ENCODE measurements at regions not wholly inside any gene's neighbourhood (a gene's known extent, or its start where the extent isn't known, plus 50 kb on each side); places are given as distances from the start of the nearest gene placed in this dataset.

DNA sequence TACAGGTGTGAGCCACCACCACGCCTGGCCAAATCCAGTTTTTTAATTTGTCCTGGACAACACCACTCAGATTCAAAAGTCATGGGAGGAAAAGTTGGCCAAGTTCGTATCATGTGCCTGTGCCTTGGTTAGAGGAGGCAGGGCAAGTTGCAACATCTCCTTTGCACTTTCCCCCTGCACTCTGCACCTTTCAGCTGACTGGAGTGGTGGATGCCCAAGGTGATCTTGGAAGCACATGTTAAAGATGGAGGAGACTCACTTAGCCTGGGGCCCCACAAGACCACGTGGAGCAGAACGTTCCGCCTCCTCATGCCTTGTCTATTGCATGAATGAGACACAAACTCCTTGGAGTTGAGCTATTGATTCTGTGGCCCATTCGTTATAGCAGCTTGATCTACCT, 82.1 kb upstream of the FZD10 start:
- Histone ChIP-seq H3K18ac (ENCODE audit: low read depth in 1 of 2, low read length in 2 of 2) (no peak overlapping the region), H3K27me3 (ENCODE audit: control insufficient read depth in 1 of 2, insufficient read depth in 1 of 2, low read length in 2 of 2) (no peaks in the 10 kb centered on the region), H3K4me3 (ENCODE audit: insufficient read depth in 1 of 2, low read depth in 1 of 2, low read length in 2 of 2) (no peak overlapping the region), H3K36me3 (ENCODE audit: control insufficient read depth in 1 of 2, insufficient read depth in 2 of 2, low read depth in 1 of 2, low read length in 2 of 2) (no peaks in the 10 kb centered on the region), H4K8ac (ENCODE audit: low read length) (no peak overlapping the region), H3K79me1 (replicated peaks; ENCODE audit: low read length, poor library complexity, severe bottlenecking) (no peaks in the 10 kb centered on the region), H3K4me2 (ENCODE audit: low read length, poor library complexity, severe bottlenecking) (no peak overlapping the region), H3K4me1 (ENCODE audit: control insufficient read depth, insufficient read depth, low read depth, low read length) (no peaks in the 10 kb centered on the region), H4K91ac (ENCODE audit: low read length) (no peak overlapping the region), H2BK12ac (ENCODE audit: low read length in 2 of 2) (no peak overlapping the region), H2BK5ac (ENCODE audit: low read depth, low read length, poor library complexity, severe bottlenecking) (no peak overlapping the region), H2BK15ac (ENCODE audit: low read depth, poor library complexity, severe bottlenecking) (no peak overlapping the region), H3K4ac (ENCODE audit: low read depth in 1 of 2, low read length in 2 of 2) (no peak overlapping the region), H3K9me3 (ENCODE audit: control insufficient read depth, low read length) (no peaks in the 10 kb centered on the region), H2AFZ (ENCODE audit: low read depth, low read length) (no peak overlapping the region), H2AK5ac (ENCODE audit: low read length, severe bottlenecking) (no peak overlapping the region), H2BK120ac (ENCODE audit: low read depth, low read length) (no peak overlapping the region), H3K23ac (ENCODE audit: low read length in 2 of 2) (no peak overlapping the region), H3K14ac (ENCODE audit: low read length in 2 of 2) (no peak overlapping the region), H3K27ac (ENCODE audit: low read length, poor library complexity, severe bottlenecking) (no peak overlapping the region), H3K9ac (ENCODE audit: low read length) (no peak overlapping the region)
- 70% methylated on average over 5 of the region's 6 CpGs for WGBS
- DNase-seq, result no peak

DNA sequence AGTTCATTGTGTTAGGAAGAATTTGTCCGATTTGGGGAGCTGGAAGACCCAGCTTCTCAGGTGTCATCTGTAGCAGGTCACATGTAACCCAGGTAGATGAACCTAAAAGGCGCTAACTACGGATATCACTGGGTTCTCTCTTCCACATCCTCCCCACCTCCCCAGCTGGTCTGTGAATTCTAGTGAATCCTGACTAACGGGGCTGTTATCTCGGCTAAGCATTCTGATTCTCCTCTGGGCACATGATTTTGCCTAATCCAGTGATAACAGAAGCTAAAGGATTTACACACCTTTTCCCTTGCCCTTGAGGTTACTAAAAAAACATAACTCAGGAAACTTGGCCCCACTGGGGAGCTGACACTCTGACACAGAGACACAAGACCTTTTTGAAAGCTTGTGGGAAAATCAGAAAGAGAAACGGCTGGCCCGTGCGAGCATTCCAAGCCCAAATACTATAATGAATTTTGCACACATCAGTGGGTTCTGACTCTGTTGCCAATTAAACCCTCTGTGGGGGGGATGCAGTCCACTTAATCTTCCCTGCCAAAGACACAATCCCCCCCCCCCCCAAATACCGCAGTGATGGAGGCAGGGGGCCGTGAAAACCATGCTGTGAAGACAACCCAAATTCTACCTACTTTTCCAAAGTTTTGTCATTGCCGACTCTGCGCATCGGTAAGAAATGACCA, 81.0 kb upstream of the FZD10 start:
- no peak overlapping the region for H2BK15ac ChIP-seq (ENCODE audit: low read depth, poor library complexity, severe bottlenecking)
- H4K91ac ChIP-seq (ENCODE audit: low read length), result no peak overlapping the region
- no peaks in the 10 kb centered on the region for H3K79me1 ChIP-seq (replicated peaks; ENCODE audit: low read length, poor library complexity, severe bottlenecking)
- no peak overlapping the region for H2AFZ ChIP-seq (ENCODE audit: low read depth, low read length)
- no peak overlapping the region for H3K14ac ChIP-seq (ENCODE audit: low read length in 2 of 2)
- no peaks in the 10 kb centered on the region for H3K9me3 ChIP-seq (ENCODE audit: control insufficient read depth, low read length)
- H3K23ac ChIP-seq (ENCODE audit: low read length in 2 of 2), result no peak overlapping the region
- no peak overlapping the region for H2BK12ac ChIP-seq (ENCODE audit: low read length in 2 of 2)
- WGBS, result 62% methylated on average over 13 of the region's 13 CpGs
- no peak overlapping the region for H2BK120ac ChIP-seq (ENCODE audit: low read depth, low read length)
- no peak overlapping the region for H3K18ac ChIP-seq (ENCODE audit: low read depth in 1 of 2, low read length in 2 of 2)
- no peaks in the 10 kb centered on the region for H3K4me1 ChIP-seq (ENCODE audit: control insufficient read depth, insufficient read depth, low read depth, low read length)
- no peaks in the 10 kb centered on the region for H3K36me3 ChIP-seq (ENCODE audit: control insufficient read depth in 1 of 2, insufficient read depth in 2 of 2, low read depth in 1 of 2, low read length in 2 of 2)
- H2AK5ac ChIP-seq (ENCODE audit: low read length, severe bottlenecking), result no peak overlapping the region
- no peak overlapping the region for H3K4ac ChIP-seq (ENCODE audit: low read depth in 1 of 2, low read length in 2 of 2)
- H3K4me3 ChIP-seq (ENCODE audit: insufficient read depth in 1 of 2, low read depth in 1 of 2, low read length in 2 of 2), result no peak overlapping the region
- H3K27ac ChIP-seq (ENCODE audit: low read length, poor library complexity, severe bottlenecking), result no peak overlapping the region
- no peak overlapping the region for H4K8ac ChIP-seq (ENCODE audit: low read length)
- no peak overlapping the region for H2BK5ac ChIP-seq (ENCODE audit: low read depth, low read length, poor library complexity, severe bottlenecking)
- H3K27me3 ChIP-seq (ENCODE audit: control insufficient read depth in 1 of 2, insufficient read depth in 1 of 2, low read length in 2 of 2), result peaks cover 0 to 1% of the 10 kb centered on the region in 2 experiments
- H3K4me2 ChIP-seq (ENCODE audit: low read length, poor library complexity, severe bottlenecking), result no peak overlapping the region
- no peak for DNase-seq
- H3K9ac ChIP-seq (ENCODE audit: low read length), result no peak overlapping the region

DNA sequence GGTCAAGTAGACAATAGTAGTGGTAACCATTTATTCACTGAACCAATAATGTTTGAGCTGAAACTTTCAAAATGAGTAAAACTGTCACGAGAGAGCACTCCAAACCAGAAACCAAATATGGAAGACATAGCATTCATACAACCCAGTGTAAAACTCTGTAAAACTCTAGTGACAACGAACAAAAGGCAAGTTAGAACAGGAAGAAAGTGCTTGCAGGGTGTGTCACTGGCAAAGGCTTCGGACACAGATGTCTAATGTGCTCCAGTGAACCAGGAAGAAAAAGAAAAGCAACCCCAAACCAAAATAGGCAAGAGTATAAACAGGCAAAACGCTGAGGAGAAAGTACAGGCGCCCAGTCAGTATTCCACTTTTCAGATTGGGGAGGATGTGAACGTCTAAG, 79.3 kb upstream of the FZD10 start:
- Histone ChIP-seq H2BK5ac (ENCODE audit: low read depth, low read length, poor library complexity, severe bottlenecking) (no peak overlapping the region), H3K4me2 (ENCODE audit: low read length, poor library complexity, severe bottlenecking) (no peak overlapping the region), H3K14ac (ENCODE audit: low read length in 2 of 2) (no peak overlapping the region), H2BK120ac (ENCODE audit: low read depth, low read length) (no peak overlapping the region), H4K8ac (ENCODE audit: low read length) (no peak overlapping the region), H3K18ac (ENCODE audit: low read depth in 1 of 2, low read length in 2 of 2) (no peak overlapping the region), H3K36me3 (ENCODE audit: control insufficient read depth in 1 of 2, insufficient read depth in 2 of 2, low read depth in 1 of 2, low read length in 2 of 2) (no peaks in the 10 kb centered on the region), H2AFZ (ENCODE audit: low read depth, low read length) (no peak overlapping the region), H3K9ac (ENCODE audit: low read length) (no peak overlapping the region), H3K4me3 (ENCODE audit: insufficient read depth in 1 of 2, low read depth in 1 of 2, low read length in 2 of 2) (no peak overlapping the region), H3K4me1 (ENCODE audit: control insufficient read depth, insufficient read depth, low read depth, low read length) (no peaks in the 10 kb centered on the region), H2BK12ac (ENCODE audit: low read length in 2 of 2) (no peak overlapping the region), H3K27me3 (ENCODE audit: control insufficient read depth in 1 of 2, insufficient read depth in 1 of 2, low read length in 2 of 2) (peaks cover 0 to 7% of the 10 kb centered on the region in 2 experiments), H3K4ac (ENCODE audit: low read depth in 1 of 2, low read length in 2 of 2) (no peak overlapping the region), H2BK15ac (ENCODE audit: low read depth, poor library complexity, severe bottlenecking) (no peak overlapping the region), H3K79me1 (replicated peaks; ENCODE audit: low read length, poor library complexity, severe bottlenecking) (no peaks in the 10 kb centered on the region), H4K91ac (ENCODE audit: low read length) (no peak overlapping the region), H2AK5ac (ENCODE audit: low read length, severe bottlenecking) (no peak overlapping the region), H3K23ac (ENCODE audit: low read length in 2 of 2) (no peak overlapping the region), H3K27ac (ENCODE audit: low read length, poor library complexity, severe bottlenecking) (no peak overlapping the region), H3K9me3 (ENCODE audit: control insufficient read depth, low read length) (no peaks in the 10 kb centered on the region)
- DNase-seq, result no peak
- WGBS, result 58% methylated on average over 6 of the region's 6 CpGs

DNA sequence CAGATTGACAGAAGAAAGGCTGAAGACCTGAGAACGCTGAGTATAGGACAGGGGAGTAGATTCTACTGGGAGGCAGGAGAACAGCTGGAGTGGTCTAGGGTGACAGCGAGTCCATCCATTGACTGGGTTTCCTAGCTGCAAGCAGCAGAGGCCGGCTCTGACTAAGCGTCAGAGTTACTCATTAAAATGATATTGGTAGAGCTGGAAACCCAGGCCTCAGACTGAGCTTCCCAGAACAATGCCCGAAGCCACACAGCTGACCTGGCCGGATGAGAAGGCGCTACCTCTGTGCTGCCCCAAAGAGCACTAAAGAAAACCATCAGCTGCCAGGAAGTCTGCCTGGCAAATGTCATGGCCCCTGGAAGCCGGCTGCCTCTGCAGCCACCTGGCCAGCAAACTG, 78.5 kb upstream of the FZD10 start:
- Histone ChIP-seq H4K91ac (ENCODE audit: low read length) (no peak overlapping the region), H3K27ac (ENCODE audit: low read length, poor library complexity, severe bottlenecking) (no peak overlapping the region), H2BK120ac (ENCODE audit: low read depth, low read length) (no peak overlapping the region), H4K8ac (ENCODE audit: low read length) (no peak overlapping the region), H2AFZ (ENCODE audit: low read depth, low read length) (no peak overlapping the region), H3K27me3 (ENCODE audit: control insufficient read depth in 1 of 2, insufficient read depth in 1 of 2, low read length in 2 of 2) (peaks cover 0 to 7% of the 10 kb centered on the region in 2 experiments), H2AK5ac (ENCODE audit: low read length, severe bottlenecking) (no peak overlapping the region), H3K9ac (ENCODE audit: low read length) (no peak overlapping the region), H3K14ac (ENCODE audit: low read length in 2 of 2) (no peak overlapping the region), H3K36me3 (ENCODE audit: control insufficient read depth in 1 of 2, insufficient read depth in 2 of 2, low read depth in 1 of 2, low read length in 2 of 2) (no peaks in the 10 kb centered on the region), H3K4ac (ENCODE audit: low read depth in 1 of 2, low read length in 2 of 2) (no peak overlapping the region), H3K4me2 (ENCODE audit: low read length, poor library complexity, severe bottlenecking) (no peak overlapping the region), H3K23ac (ENCODE audit: low read length in 2 of 2) (no peak overlapping the region), H3K9me3 (ENCODE audit: control insufficient read depth, low read length) (no peaks in the 10 kb centered on the region), H2BK12ac (ENCODE audit: low read length in 2 of 2) (no peak overlapping the region), H3K4me1 (ENCODE audit: control insufficient read depth, insufficient read depth, low read depth, low read length) (no peaks in the 10 kb centered on the region), H2BK5ac (ENCODE audit: low read depth, low read length, poor library complexity, severe bottlenecking) (no peak overlapping the region), H3K18ac (ENCODE audit: low read depth in 1 of 2, low read length in 2 of 2) (no peak overlapping the region), H3K4me3 (ENCODE audit: insufficient read depth in 1 of 2, low read depth in 1 of 2, low read length in 2 of 2) (no peak overlapping the region), H2BK15ac (ENCODE audit: low read depth, poor library complexity, severe bottlenecking) (no peak overlapping the region), H3K79me1 (replicated peaks; ENCODE audit: low read length, poor library complexity, severe bottlenecking) (no peaks in the 10 kb centered on the region)
- DNase-seq, result no peak
- 86% methylated on average over 8 of the region's 8 CpGs for WGBS

Data from mesenchymal stem cell (in vitro differentiated cells and primary cell).